GM23338 (cell line): ENCODE measurements at regions not wholly inside any gene's neighbourhood (a gene's known extent, or its start where the extent isn't known, plus 50 kb on each side); places are given as distances from the start of the nearest gene placed in this dataset.

ENCODE experiments used
- ATAC-seq: fragments of 200-7000 bp; cut with Tn5 transposase; 3 replicates; pipeline ENCODE4 v1.9.1; 2020
- DNase-seq: peaks from one replicate; pipeline ENCODE4 v3.0.0-alpha.2; 2015; ENCODE audit warnings: low spot score
- H2AFZ ChIP-seq: fragments of 200-600 bp; sonication (generic); 2 replicates; pipeline ENCODE4 v1.8.0; 2016; ENCODE audit warnings: antibody characterized with exemption, mild to moderate bottlenecking, moderate library complexity
- H3F3A ChIP-seq: fragments of 200-600 bp; sonication (generic); replicated peaks from 2 replicates; pipeline ENCODE4 v1.8.0; 2017; ENCODE audit warnings: antibody characterized with exemption, mixed run types, low read depth
- H3K27ac ChIP-seq: fragments of 200-600 bp; sonication (generic); 2 replicates; pipeline ENCODE4 v1.6.1; 2016; ENCODE audit warnings: low read depth
- H3K27me3 ChIP-seq: fragments of 200-600 bp; sonication (generic); 2 replicates; pipeline ENCODE4 v1.8.0; 2016; ENCODE audit warnings: mild to moderate bottlenecking, mixed run types, moderate library complexity; ENCODE audit not compliant: insufficient read depth
- H3K36me3 ChIP-seq: fragments of 200-600 bp; sonication (generic); 2 replicates; pipeline ENCODE4 v1.8.0; 2016; ENCODE audit warnings: mild to moderate bottlenecking; ENCODE audit not compliant: insufficient read depth
- H3K4me1 ChIP-seq: fragments of 200-600 bp; sonication (generic); 2 replicates; pipeline ENCODE4 v1.8.0; 2016; ENCODE audit warnings: mild to moderate bottlenecking, moderate library complexity; ENCODE audit not compliant: insufficient read depth
- H3K4me2 ChIP-seq: fragments of 200-600 bp; sonication (generic); 2 replicates; pipeline ENCODE4 v1.7.1; 2017; ENCODE audit warnings: mixed run types
- H3K4me3 ChIP-seq: fragments of 200-600 bp; sonication (generic); 2 replicates; pipeline ENCODE4 v1.6.1; 2016; ENCODE audit warnings: mixed run types
- H3K79me2 ChIP-seq: fragments of 200-600 bp; sonication (generic); replicated peaks from 2 replicates; pipeline ENCODE4 v1.8.0; 2017; ENCODE audit warnings: mild to moderate bottlenecking; ENCODE audit not compliant: insufficient read depth
- H3K9me2 ChIP-seq: fragments of 200-600 bp; sonication (generic); 2 replicates; pipeline ENCODE4 v1.8.0; 2017; ENCODE audit not compliant: insufficient read depth
- H4K20me1 ChIP-seq: fragments of 200-600 bp; sonication (generic); replicated peaks from 2 replicates; pipeline ENCODE4 v1.8.0; 2017; ENCODE audit warnings: mild to moderate bottlenecking; ENCODE audit not compliant: insufficient read depth
- H3K27ac Mint-ChIP-seq: 2 replicates; pipeline ENCODE4 v1.8.0; 2020; ENCODE audit warnings: inconsistent platforms, mild to moderate bottlenecking, moderate library complexity, mixed read lengths
- H3K27me3 Mint-ChIP-seq: 3 replicates; pipeline ENCODE4 v1.8.0; 2022; ENCODE audit warnings: low read depth, mild to moderate bottlenecking, moderate library complexity, mixed read lengths, inconsistent platforms; ENCODE audit not compliant: insufficient read depth, poor library complexity
- H3K36me3 Mint-ChIP-seq: 3 replicates; pipeline ENCODE4 v1.8.0; 2021; ENCODE audit warnings: low read depth, mild to moderate bottlenecking, inconsistent platforms, moderate library complexity, mixed read lengths
- H3K4me1 Mint-ChIP-seq: 3 replicates; pipeline ENCODE4 v1.8.0; 2020; ENCODE audit warnings: mild to moderate bottlenecking, inconsistent platforms, mixed read lengths
- H3K4me3 Mint-ChIP-seq: 3 replicates; pipeline ENCODE4 v1.8.0; 2021; ENCODE audit warnings: moderate library complexity, mild to moderate bottlenecking, inconsistent platforms, mixed read lengths
- H3K9me3 Mint-ChIP-seq: 3 replicates; pipeline ENCODE4 v1.8.0; 2020; ENCODE audit warnings: moderate library complexity, mild to moderate bottlenecking, inconsistent platforms, mixed read lengths
- CREB1 ChIP-seq: fragments of 250-450 bp; sonication (Bioruptor Pico); IDR thresholded peaks from 2 replicates; pipeline ENCODE4 v1.5.0; 2020; ENCODE audit warnings: low read depth, mild to moderate bottlenecking, moderate library complexity
- CTCF ChIP-seq, 2 experiments: fragments of 200-600 bp in 1 of 2; sonication (generic) in 1 of 2; conservative IDR thresholded peaks; 2 replicates each; pipeline versions ENCODE4 v1.5.1 to v1.6.1; 2016 to 2017; ENCODE audit warnings: antibody characterized with exemption in 2 of 2, low read depth in 2 of 2, mild to moderate bottlenecking in 2 of 2, moderate library complexity in 1 of 2
- ETS1 ChIP-seq: IDR thresholded peaks from 2 replicates; pipeline ENCODE4 v1.6.1; 2016; ENCODE audit warnings: antibody characterized with exemption
- EZH2 ChIP-seq: fragments of 200-600 bp; sonication (generic); IDR thresholded peaks from one replicate; pipeline ENCODE4 v1.8.0; 2017; ENCODE audit warnings: antibody characterized with exemption, mild to moderate bottlenecking, low read depth; ENCODE audit not compliant: unreplicated experiment
- EZH2phosphoT487 ChIP-seq: fragments of 200-600 bp; sonication (generic); IDR thresholded peaks from one replicate; pipeline ENCODE4 v1.8.1; 2018; ENCODE audit warnings: antibody characterized with exemption; ENCODE audit not compliant: unreplicated experiment
- JUNB ChIP-seq: IDR thresholded peaks from one replicate; pipeline ENCODE4 v1.6.1; 2016; ENCODE audit warnings: antibody characterized with exemption; ENCODE audit not compliant: unreplicated experiment
- NANOG ChIP-seq: IDR thresholded peaks from 2 replicates; pipeline ENCODE4 v1.6.1; 2016; ENCODE audit warnings: antibody characterized with exemption, borderline replicate concordance
- POLR2AphosphoS5 ChIP-seq: IDR thresholded peaks from 2 replicates; pipeline ENCODE4 v1.6.1; 2016; ENCODE audit warnings: antibody characterized with exemption, low read depth
- REST ChIP-seq: IDR thresholded peaks from one replicate; pipeline ENCODE4 v1.6.1; 2018; ENCODE audit warnings: antibody characterized with exemption; ENCODE audit not compliant: unreplicated experiment
- STAT1 ChIP-seq: IDR thresholded peaks from one replicate; pipeline ENCODE4 v1.6.1; 2016; ENCODE audit warnings: antibody characterized with exemption; ENCODE audit not compliant: unreplicated experiment
- ZNF114 ChIP-seq: fragments of 250-450 bp; sonication (Bioruptor Pico); IDR thresholded peaks from 2 replicates; pipeline ENCODE4 v1.5.0; 2020; ENCODE audit warnings: mild to moderate bottlenecking, moderate library complexity
- ZNF331 ChIP-seq: fragments of 250-450 bp; sonication (Bioruptor Pico); IDR thresholded peaks from 2 replicates; pipeline ENCODE4 v1.5.0; 2020; ENCODE audit warnings: low read depth, mild to moderate bottlenecking, moderate library complexity
- ZNF462 ChIP-seq: fragments of 250-450 bp; sonication (Bioruptor Pico); IDR thresholded peaks from 2 replicates; pipeline ENCODE4 v1.5.0; 2020; ENCODE audit warnings: mild to moderate bottlenecking, moderate library complexity

GRCh38 chr11:122023614-122024250 is 92.3 kb downstream of the BLID start:
- H3K9me3 Mint-ChIP-seq = no peaks in the 10 kb centered on the region; the same call in 2 of the 3 replicates
- no peaks in the 10 kb centered on the region for H3K36me3 Mint-ChIP-seq
- no peaks in the 10 kb centered on the region for H4K20me1 ChIP-seq
- TF ChIP-seq STAT1 = no peak
- no peak for TF ChIP-seq JUNB
- no peak for TF ChIP-seq POLR2AphosphoS5
- no peak for TF ChIP-seq ETS1
- TF ChIP-seq CTCF (conservative IDR thresholded peaks at IDR 0.05; ENCODE audit: low read depth in 2 of 2) = no peak
- TF ChIP-seq ZNF462 (CRISPR knock-in tag) = no peak
- no peak for TF ChIP-seq CREB1
- TF ChIP-seq ZNF114 (CRISPR knock-in tag) = no peak
- TF ChIP-seq ZNF331 (CRISPR knock-in tag) = no peak
- no peak for TF ChIP-seq NANOG
- no peak for TF ChIP-seq EZH2phosphoT487
- TF ChIP-seq REST = no peak
- TF ChIP-seq EZH2 = no peak
- peaks cover 4% of the 10 kb centered on the region for H3K4me1 Mint-ChIP-seq
- H3K4me2 ChIP-seq = no peak overlapping the region
- H3K27ac Mint-ChIP-seq = no peak overlapping the region
- no peaks in the 10 kb centered on the region for H3K36me3 ChIP-seq
- no peaks in the 10 kb centered on the region for H3K4me1 ChIP-seq
- H2AFZ ChIP-seq = no peak overlapping the region
- H3K27ac ChIP-seq = no peak overlapping the region
- no peaks in the 10 kb centered on the region for H3K27me3 ChIP-seq
- H3K4me3 Mint-ChIP-seq = no peak overlapping the region
- no peaks in the 10 kb centered on the region for H3K27me3 Mint-ChIP-seq
- DNase-seq (no peak), ATAC-seq (no peak)
- H3K9me2 ChIP-seq = peaks cover 9% of the 10 kb centered on the region; the same call in 1 of the 2 replicates
- no peaks in the 10 kb centered on the region for H3K79me2 ChIP-seq
- H3K4me3 ChIP-seq = no peak overlapping the region
- no peaks in the 10 kb centered on the region for H3F3A ChIP-seq
